NCI-H2029 treated with DMSO at 0.1 percent for 48 hours (cell line): ENCODE measurements at regions not wholly inside any gene's neighbourhood (a gene's known extent, or its start where the extent isn't known, plus 50 kb on each side); places are given as distances from the start of the nearest gene placed in this dataset.
A peak's percentile ranks its signal among the peaks of the same experiment; 100 is the strongest.

Source experiments
- DNase-seq: peaks from one replicate; lab custom pipeline; 2025; lab: John Stamatoyannopoulos, UW

- DNase-seq = peak; percentile 56
These were observed 65.0 kb downstream of the NOL4 start for GRCh38 chr18:34159691-34160185.

- DNase-seq = peak; percentile 89
These were observed 65.6 kb downstream of the NOL4 start for GRCh38 chr18:34158881-34159690.

DNA sequence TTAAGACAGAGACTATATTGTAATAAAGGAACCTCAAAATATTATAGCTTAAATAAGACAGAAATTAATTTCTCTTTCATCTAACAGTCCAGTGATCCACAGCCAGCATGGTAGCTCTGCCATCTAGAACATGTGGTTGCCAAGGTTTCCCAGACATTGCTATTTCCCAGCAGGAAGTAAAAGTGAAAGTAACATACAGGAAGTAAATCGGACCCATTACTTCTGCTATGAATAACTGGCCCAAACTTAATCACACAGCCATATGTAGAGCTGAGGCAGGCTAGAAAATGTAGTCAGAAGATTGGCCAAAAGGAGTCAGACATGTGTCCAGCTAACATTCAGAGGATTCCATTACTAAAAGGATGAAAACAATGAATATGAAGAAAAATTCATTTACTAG lies 71.0 kb downstream of the NOL4 start:
- DNase-seq = peak; percentile 73

GRCh38 chr18:34131006-34131405 lies 93.7 kb downstream of the NOL4 start:
- DNase-seq = no peak

DNA sequence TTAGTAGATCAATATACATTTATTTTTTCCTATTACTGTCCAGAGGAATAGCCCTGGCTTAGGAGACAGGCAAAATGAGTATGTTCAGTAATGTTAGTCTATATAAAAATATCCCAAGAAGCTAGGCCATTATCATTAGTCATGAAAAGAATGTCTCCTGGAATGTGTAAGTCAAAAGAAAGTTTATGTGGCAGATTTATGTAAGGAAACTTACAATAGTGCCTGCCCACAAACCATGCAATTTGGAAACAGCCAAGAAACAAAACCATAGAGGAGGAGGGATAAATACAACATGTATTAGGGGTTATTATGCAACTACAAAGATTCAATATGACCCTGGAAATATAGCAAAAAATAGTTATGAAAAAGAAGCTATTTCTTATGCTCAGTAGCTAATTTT lies 96.3 kb downstream of the NOL4 start:
- DNase-seq = no peak

DNA sequence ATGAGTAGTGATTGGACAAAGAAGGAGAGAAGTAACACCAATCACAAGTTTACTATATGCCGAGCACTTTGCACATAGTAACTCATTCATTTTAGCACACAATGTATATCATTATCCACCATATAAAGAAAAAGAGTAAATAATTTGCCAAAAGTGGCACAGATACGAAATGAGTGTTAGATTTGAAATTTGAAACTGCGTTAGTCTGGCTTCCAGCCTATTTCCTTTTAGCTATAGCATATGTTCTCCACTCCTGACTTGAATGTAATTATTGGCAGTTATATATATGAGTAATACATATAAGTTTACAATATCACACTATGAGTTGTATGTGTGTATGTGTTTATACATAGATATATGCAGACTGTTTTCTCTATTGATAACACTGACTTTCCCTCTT lies 98.6 kb downstream of the NOL4 start:
- DNase-seq = no peak

GRCh38 chr18:34122724-34123334 lies 101.9 kb downstream of the NOL4 start:
- peak; percentile 53 for DNase-seq

GRCh38 chr18:34121200-34121721 lies 103.5 kb downstream of the NOL4 start:
- peak; percentile 11 for DNase-seq

GRCh38 chr18:34120294-34120693 lies 104.4 kb downstream of the NOL4 start:
- no peak for DNase-seq

DNA sequence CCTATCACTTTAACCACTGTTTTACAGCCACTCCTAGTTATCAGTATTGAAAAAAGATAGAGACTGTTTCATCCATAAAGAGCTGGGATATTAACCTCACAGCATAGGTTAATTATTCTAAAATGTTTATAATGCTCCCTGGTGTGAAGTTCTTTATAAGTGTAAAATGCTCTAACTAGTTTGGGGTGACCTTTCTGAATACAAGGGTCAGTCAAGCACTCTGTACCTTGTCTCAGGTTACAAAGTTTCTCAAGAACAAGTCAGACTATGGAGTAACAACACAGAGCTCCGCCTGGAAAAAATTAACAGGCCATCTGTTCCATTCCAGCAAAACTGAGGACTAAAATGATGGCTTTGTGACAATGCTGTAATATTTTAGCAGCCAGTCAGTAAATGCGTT lies 107.4 kb downstream of the NOL4 start:
- DNase-seq = no peak

DNA sequence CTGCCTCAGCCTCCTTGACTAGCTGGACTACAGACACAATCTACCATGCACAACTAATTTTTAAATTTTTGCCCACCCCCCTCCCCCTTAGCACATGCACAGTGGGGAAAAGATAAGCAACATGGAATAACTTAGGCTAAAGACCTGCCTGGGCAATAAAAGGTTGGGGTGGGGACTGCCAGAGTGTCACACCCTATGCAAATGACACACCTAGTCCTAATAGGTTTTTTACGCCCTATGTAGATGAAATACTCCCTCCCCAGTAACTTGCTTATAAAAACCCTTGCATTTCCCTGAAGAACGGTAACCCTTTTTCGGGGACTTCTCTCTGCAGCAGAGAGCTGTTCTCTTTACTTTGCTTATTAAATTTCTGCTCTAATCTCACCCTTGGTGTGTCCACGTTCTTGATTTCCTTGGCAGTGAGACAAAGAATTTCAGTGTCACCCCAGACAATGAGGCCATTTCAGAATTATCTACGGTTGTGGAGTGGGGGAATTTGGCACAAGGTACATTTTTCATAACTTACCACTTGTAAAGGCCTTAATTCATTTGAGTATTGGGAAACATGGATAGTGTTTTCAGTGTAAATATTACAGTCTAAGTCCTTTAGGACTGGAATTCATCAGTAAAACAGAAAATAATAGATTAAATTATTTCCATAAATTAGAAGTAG lies 109.2 kb downstream of the NOL4 start:
- no peak for DNase-seq

GRCh38 chr18:34114996-34115395 lies 109.7 kb downstream of the NOL4 start:
- DNase-seq = no peak

DNA sequence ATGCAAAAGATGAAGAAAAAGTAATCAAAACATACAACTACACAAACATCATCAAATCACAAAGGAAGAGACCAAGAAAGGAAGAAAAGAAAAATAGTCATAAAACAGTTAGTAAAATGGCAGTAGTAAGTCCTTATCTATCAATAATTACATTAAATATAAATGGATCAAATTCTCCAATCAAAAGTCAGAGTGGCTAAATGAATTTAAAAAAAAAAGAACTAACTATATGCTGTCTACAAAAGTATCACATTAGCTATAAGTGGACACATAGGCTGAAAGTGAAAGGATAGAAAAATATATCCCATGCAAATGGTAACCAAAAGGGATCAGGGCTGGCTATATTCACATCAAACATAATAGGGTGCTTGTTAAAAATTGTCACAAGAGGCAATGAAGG lies 116.5 kb downstream of the NOL4 start:
- DNase-seq = no peak

GRCh38 chr18:34098109-34098508 lies 126.6 kb downstream of the NOL4 start:
- DNase-seq = no peak

- no peak for DNase-seq
These were observed 127.4 kb downstream of the NOL4 start for GRCh38 chr18:34097312-34097711.

GRCh38 chr18:34094148-34094547 lies 130.6 kb downstream of the NOL4 start:
- DNase-seq = no peak

DNA sequence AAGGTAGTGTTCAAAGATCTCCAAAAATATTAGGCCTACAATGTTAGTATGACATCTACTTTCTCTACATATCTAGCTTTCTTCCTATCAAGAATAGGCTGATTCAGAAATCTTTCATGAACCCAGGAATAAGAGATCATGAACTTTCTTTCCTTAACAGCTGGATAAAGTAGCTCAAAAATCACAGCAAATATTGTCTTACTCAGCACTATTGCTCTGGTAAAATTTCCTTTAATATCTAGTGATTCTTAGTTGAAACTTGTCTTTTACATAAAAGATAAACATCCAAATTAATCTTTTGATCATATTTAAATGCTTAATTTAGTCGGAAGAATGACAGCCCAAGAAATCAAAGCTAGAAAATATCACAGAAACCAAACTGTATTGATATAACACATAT lies 131.9 kb downstream of the NOL4 start:
- DNase-seq = no peak

DNA sequence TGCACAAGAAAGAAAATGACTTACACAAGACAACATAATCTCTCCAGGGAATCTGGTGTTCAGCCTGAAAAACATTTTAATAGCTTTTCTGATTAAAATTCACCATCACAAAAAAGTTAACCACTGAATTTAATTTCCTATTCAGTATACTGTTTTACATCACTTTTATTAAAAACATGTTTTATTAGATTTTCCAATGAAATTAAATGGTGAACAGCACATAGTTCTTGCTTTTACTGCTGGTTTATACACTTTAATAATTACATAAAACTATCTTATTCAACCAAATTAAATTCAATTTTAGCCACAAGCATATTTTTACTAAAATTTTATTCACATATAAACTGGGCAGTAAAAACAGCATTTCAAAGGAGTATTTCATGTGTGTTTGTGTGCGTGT lies 138.3 kb downstream of the NOL4 start:
- DNase-seq = no peak

GRCh38 chr18:34085140-34085739 lies 139.5 kb downstream of the NOL4 start:
- DNase-seq = no peak

DNA sequence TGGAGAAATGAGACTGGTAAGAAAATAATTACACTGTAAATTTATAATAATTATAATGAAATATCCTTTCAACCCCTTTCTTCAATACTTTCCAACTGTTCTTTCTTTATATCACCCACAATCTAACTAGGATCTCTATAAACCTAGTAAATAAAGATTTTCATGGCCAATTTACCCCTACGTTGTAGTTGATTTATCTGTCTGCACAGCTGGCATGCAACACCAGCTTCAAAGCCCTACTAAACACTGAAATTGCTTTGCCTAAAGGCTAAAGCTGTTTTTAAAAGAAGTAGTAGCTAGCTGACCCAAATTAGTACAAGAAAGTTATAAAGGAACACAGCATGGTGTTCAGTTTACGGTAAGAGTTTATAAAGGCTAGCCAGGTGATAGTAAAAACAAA lies 140.1 kb downstream of the NOL4 start:
- DNase-seq = no peak

GRCh38 chr18:34083910-34084535 lies 140.7 kb downstream of the NOL4 start:
- no peak for DNase-seq

- DNase-seq = no peak
These were observed 147.1 kb downstream of the NOL4 start for GRCh38 chr18:34077599-34077998.
